H9 (cell line): ENCODE measurements at regions not wholly inside any gene's neighbourhood (a gene's known extent, or its start where the extent isn't known, plus 50 kb on each side); places are given as distances from the start of the nearest gene placed in this dataset.

Experiments
- DNase-seq: peaks from one replicate; pipeline ENCODE4 v3.0.0-alpha.2; 2017
- H2AFZ ChIP-seq: one replicate; pipeline ENCODE4 v1.6.1; 2013; ENCODE audit warnings: mild to moderate bottlenecking, low read length, control low read depth, moderate library complexity
- H2AK5ac ChIP-seq: 2 replicates; pipeline ENCODE4 v1.6.1; 2013; ENCODE audit warnings: low read length, control low read depth, mixed read lengths; ENCODE audit not compliant: insufficient read length
- H2BK120ac ChIP-seq: one replicate; pipeline ENCODE4 v1.6.1; 2013; ENCODE audit warnings: low read depth, mild to moderate bottlenecking, low read length, control low read depth, inconsistent platforms; ENCODE audit not compliant: poor library complexity, severe bottlenecking
- H2BK12ac ChIP-seq: 2 replicates; pipeline ENCODE4 v1.6.1; 2013; ENCODE audit warnings: low read length, control low read depth, mixed read lengths, low read depth; ENCODE audit not compliant: insufficient read length
- H2BK15ac ChIP-seq: 2 replicates; pipeline ENCODE4 v1.6.1; 2013; ENCODE audit warnings: low read depth, low read length, control low read depth
- H2BK20ac ChIP-seq: one replicate; pipeline ENCODE4 v1.6.1; 2013; ENCODE audit warnings: low read depth, mild to moderate bottlenecking, low read length, control low read depth, inconsistent platforms; ENCODE audit not compliant: poor library complexity, severe bottlenecking
- H2BK5ac ChIP-seq: 2 replicates; pipeline ENCODE4 v1.6.1; 2013; ENCODE audit warnings: low read length, control low read depth, mixed read lengths; ENCODE audit not compliant: insufficient read length
- H3K14ac ChIP-seq: 2 replicates; pipeline ENCODE4 v1.6.1; 2013; ENCODE audit warnings: low read length, control low read depth; ENCODE audit not compliant: insufficient read depth
- H3K18ac ChIP-seq: 2 replicates; pipeline ENCODE4 v1.6.1; 2013; ENCODE audit warnings: low read depth, mild to moderate bottlenecking, mixed read lengths, low read length, control low read depth; ENCODE audit not compliant: insufficient read length
- H3K23ac ChIP-seq: 2 replicates; pipeline ENCODE4 v1.6.1; 2013; ENCODE audit warnings: low read length, control low read depth, mixed read lengths, low read depth; ENCODE audit not compliant: insufficient read length
- H3K23me2 ChIP-seq: 2 replicates; pipeline ENCODE4 v1.6.1; 2013; ENCODE audit warnings: low read depth, mild to moderate bottlenecking, mixed read lengths, low read length, control low read depth; ENCODE audit not compliant: insufficient read length, poor library complexity, severe bottlenecking
- H3K27ac ChIP-seq: 2 replicates; pipeline ENCODE4 v1.5.1; 2013; ENCODE audit warnings: low read length, control low read depth, mixed read lengths, low read depth; ENCODE audit not compliant: insufficient read length
- H3K27me3 ChIP-seq: 2 replicates; pipeline ENCODE4 v1.6.1; 2013; ENCODE audit warnings: low read length, control low read depth, inconsistent platforms; ENCODE audit not compliant: insufficient read depth
- H3K4ac ChIP-seq: 2 replicates; pipeline ENCODE4 v1.6.1; 2013; ENCODE audit warnings: low read depth, mild to moderate bottlenecking, control low read depth, inconsistent platforms, low read length, moderate library complexity
- H3K4me1 ChIP-seq: 2 replicates; pipeline ENCODE4 v1.6.1; 2013; ENCODE audit warnings: low read length, control low read depth, inconsistent platforms; ENCODE audit not compliant: insufficient read depth
- H3K4me2 ChIP-seq: 2 replicates; pipeline ENCODE4 v1.6.1; 2013; ENCODE audit warnings: low read length, control low read depth, mixed read lengths; ENCODE audit not compliant: insufficient read length, insufficient read depth
- H3K56ac ChIP-seq: 2 replicates; pipeline ENCODE4 v1.6.1; 2013; ENCODE audit warnings: low read depth, mild to moderate bottlenecking, mixed read lengths, low read length, control low read depth; ENCODE audit not compliant: insufficient read length
- H3K79me1 ChIP-seq: 2 replicates; pipeline ENCODE4 v1.6.1; 2013; ENCODE audit warnings: low read depth, mild to moderate bottlenecking, moderate library complexity, low read length, control low read depth, inconsistent platforms; ENCODE audit not compliant: insufficient read depth, poor library complexity, severe bottlenecking
- H3K79me2 ChIP-seq: 2 replicates; pipeline ENCODE4 v1.6.1; 2013; ENCODE audit warnings: low read length, control low read depth, inconsistent platforms; ENCODE audit not compliant: insufficient read depth
- H3K9ac ChIP-seq: 2 replicates; pipeline ENCODE4 v1.6.1; 2013; ENCODE audit warnings: low read length, control low read depth, mixed read lengths; ENCODE audit not compliant: insufficient read length; ENCODE audit errors: extremely low read depth
- H3K9me3 ChIP-seq: one replicate; pipeline ENCODE4 v1.6.1; 2013; ENCODE audit warnings: low read depth, low read length, inconsistent platforms; ENCODE audit not compliant: control insufficient read depth
- H3T11ph ChIP-seq: one replicate; pipeline ENCODE4 v1.6.1; 2013; ENCODE audit warnings: mild to moderate bottlenecking, low read length, control low read depth, inconsistent platforms
- H4K20me1 ChIP-seq: one replicate; pipeline ENCODE4 v1.6.1; 2013; ENCODE audit not compliant: control insufficient read depth, insufficient read length, insufficient read depth
- H4K5ac ChIP-seq: 2 replicates; pipeline ENCODE4 v1.6.1; 2013; ENCODE audit warnings: low read depth, mild to moderate bottlenecking, mixed read lengths, low read length, control low read depth; ENCODE audit not compliant: insufficient read length
- H4K8ac ChIP-seq: replicated peaks from 2 replicates; pipeline ENCODE4 v1.6.1; 2013; ENCODE audit warnings: low read length, control low read depth, mixed read lengths, low read depth; ENCODE audit not compliant: insufficient read length
- H4K91ac ChIP-seq: 2 replicates; pipeline ENCODE4 v1.6.1; 2013; ENCODE audit warnings: low read depth, mild to moderate bottlenecking, moderate library complexity, mixed read lengths, low read length, control low read depth; ENCODE audit not compliant: insufficient read length
- H3K27ac Mint-ChIP-seq, 3 experiments: 2 replicates in 2 of 3; 3 replicates in 1 of 3; pipeline ENCODE4 v1.8.0; 2020 to 2021; ENCODE audit warnings: mixed read lengths in 3 of 3, mild to moderate bottlenecking in 1 of 3, moderate library complexity in 1 of 3
- H3K27me3 Mint-ChIP-seq: 2 replicates; pipeline ENCODE4 v1.8.0; 2021; ENCODE audit warnings: low read depth, mild to moderate bottlenecking, moderate library complexity, mixed read lengths
- H3K36me3 Mint-ChIP-seq, 3 experiments: 2 replicates in 2 of 3; 3 replicates in 1 of 3; pipeline ENCODE4 v1.8.0; 2020 to 2021; ENCODE audit warnings: low read depth in 3 of 3, mixed read lengths in 3 of 3; ENCODE audit not compliant: insufficient read depth in 1 of 3
- H3K4me1 Mint-ChIP-seq, 2 experiments: 2 replicates each; pipeline ENCODE4 v1.8.0; 2020; ENCODE audit warnings: mixed read lengths in 2 of 2
- H3K4me3 Mint-ChIP-seq, 2 experiments: 2 replicates in 1 of 2; 3 replicates in 1 of 2; pipeline ENCODE4 v1.8.0; 2020 to 2021; ENCODE audit warnings: mild to moderate bottlenecking in 2 of 2, mixed read lengths in 2 of 2, moderate library complexity in 1 of 2
- H3K9me3 Mint-ChIP-seq, 2 experiments: 2 replicates in 1 of 2; 3 replicates in 1 of 2; pipeline ENCODE4 v1.8.0; 2020; ENCODE audit warnings: mild to moderate bottlenecking in 2 of 2, mixed read lengths in 2 of 2, moderate library complexity in 1 of 2
- WGBS: extraction: QIAGEN DNeasy Blood & Tissue Kit; methylation state at CpG from one replicate; pipeline ENCODE4 v1.1.7; 2013; ENCODE audit warnings: missing lambda C conversion rate, low lambda C conversion rate, mixed read lengths; ENCODE audit not compliant: insufficient read length; ENCODE audit errors: extremely low coverage; 5-methylcytosine and 5-hydroxymethylcytosine counted together
- TF ChIP-seq, protein P1 (sequence below): fragments of 200-600 bp; sonication (generic); conservative IDR thresholded peaks from 3 replicates; pipeline ENCODE4 v1.8.0; 2021; ENCODE audit warnings: antibody characterized with exemption, mild to moderate bottlenecking

DNA sequence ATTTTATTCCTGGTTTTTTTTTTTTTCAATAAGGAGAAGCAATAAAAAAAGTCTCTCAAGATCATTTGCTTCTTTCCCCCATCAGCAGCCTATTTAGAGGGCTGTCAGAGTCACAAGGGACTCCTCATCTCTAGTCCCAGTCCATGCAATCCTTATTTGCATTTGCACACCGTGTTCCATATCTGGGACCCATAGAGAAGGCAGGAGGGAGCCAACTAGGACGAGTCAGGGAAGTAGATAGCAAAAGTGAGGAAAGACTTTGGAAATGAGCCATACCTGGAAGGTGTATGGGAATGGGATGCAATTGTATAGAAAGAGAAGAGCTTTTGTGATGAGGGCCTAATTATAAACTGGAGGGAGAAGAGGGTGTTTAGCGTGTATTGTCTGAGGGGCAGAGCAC is 160.0 kb downstream of the PIK3R1 start:
- Histone ChIP-seq H3K9ac (no peak overlapping the region), H3K56ac (no peak overlapping the region), H3K23me2 (no peaks in the 10 kb centered on the region), H4K20me1 (no peaks in the 10 kb centered on the region), H3K4me2 (no peak overlapping the region), H3K27me3 (no peaks in the 10 kb centered on the region), H3T11ph (no peak overlapping the region), H3K79me1 (no peaks in the 10 kb centered on the region), H2BK12ac (no peak overlapping the region), H3K14ac (no peak overlapping the region), H3K23ac (no peak overlapping the region), H4K8ac (no peak overlapping the region), H2BK5ac (no peak overlapping the region), H3K18ac (no peak overlapping the region), H2AFZ (no peak overlapping the region), H3K4me1 (no peaks in the 10 kb centered on the region), H2BK15ac (no peak overlapping the region), H4K91ac (no peak overlapping the region), H3K4ac (no peak overlapping the region), H3K27ac (no peak overlapping the region), H4K5ac (no peak overlapping the region), H2BK120ac (no peak overlapping the region), H3K9me3 (no peaks in the 10 kb centered on the region), H2BK20ac (no peak overlapping the region), H3K79me2 (no peaks in the 10 kb centered on the region), H2AK5ac (no peak overlapping the region)
- H3K27me3 Mint-ChIP-seq, result no peaks in the 10 kb centered on the region
- TF ChIP-seq, protein P1, sequence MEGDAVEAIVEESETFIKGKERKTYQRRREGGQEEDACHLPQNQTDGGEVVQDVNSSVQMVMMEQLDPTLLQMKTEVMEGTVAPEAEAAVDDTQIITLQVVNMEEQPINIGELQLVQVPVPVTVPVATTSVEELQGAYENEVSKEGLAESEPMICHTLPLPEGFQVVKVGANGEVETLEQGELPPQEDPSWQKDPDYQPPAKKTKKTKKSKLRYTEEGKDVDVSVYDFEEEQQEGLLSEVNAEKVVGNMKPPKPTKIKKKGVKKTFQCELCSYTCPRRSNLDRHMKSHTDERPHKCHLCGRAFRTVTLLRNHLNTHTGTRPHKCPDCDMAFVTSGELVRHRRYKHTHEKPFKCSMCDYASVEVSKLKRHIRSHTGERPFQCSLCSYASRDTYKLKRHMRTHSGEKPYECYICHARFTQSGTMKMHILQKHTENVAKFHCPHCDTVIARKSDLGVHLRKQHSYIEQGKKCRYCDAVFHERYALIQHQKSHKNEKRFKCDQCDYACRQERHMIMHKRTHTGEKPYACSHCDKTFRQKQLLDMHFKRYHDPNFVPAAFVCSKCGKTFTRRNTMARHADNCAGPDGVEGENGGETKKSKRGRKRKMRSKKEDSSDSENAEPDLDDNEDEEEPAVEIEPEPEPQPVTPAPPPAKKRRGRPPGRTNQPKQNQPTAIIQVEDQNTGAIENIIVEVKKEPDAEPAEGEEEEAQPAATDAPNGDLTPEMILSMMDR, result no peak
- WGBS, result no CpG with 5 or more reads among the region's 3 CpGs
- DNase-seq, result no peak
- no peak overlapping the region for H3K27ac Mint-ChIP-seq
- peaks cover 0 to 10% (median 0%) of the 10 kb centered on the region in 3 experiments; a peak in 3 of 7 replicates for H3K36me3 Mint-ChIP-seq
- peaks cover 15% of the 10 kb centered on the region in 2 experiments for H3K4me1 Mint-ChIP-seq
- H3K9me3 Mint-ChIP-seq, result peaks cover 5% of the 10 kb centered on the region in 2 experiments; a peak in 3 of 5 replicates
- H3K4me3 Mint-ChIP-seq, result no peak overlapping the region
